Fibroblast of gingiva (primary cell): ENCODE measurements at regions not wholly inside any gene's neighbourhood (a gene's known extent, or its start where the extent isn't known, plus 50 kb on each side); places are given as distances from the start of the nearest gene placed in this dataset.

Experiments used
- DNase-seq: peaks from one replicate; pipeline ENCODE4 v3.0.0-alpha.2; 2011; ENCODE audit warnings: low read depth

- peak; percentile 21 for DNase-seq
These were observed 52.2 kb downstream of the FAT3 start for GRCh38 chr11:92276773-92277172.

GRCh38 chr11:92277871-92278270, 53.3 kb downstream of the FAT3 start:
- DNase-seq = no peak

GRCh38 chr11:92278791-92279433, 54.3 kb downstream of the FAT3 start:
- no peak for DNase-seq

GRCh38 chr11:92284107-92284506, 59.5 kb downstream of the FAT3 start:
- no peak for DNase-seq

GRCh38 chr11:92284558-92284957, 59.9 kb downstream of the FAT3 start:
- no peak for DNase-seq

- no peak for DNase-seq
These were observed 61.2 kb downstream of the FAT3 start for GRCh38 chr11:92285776-92286175.

- no peak for DNase-seq
These were observed 62.1 kb downstream of the FAT3 start for GRCh38 chr11:92286709-92287108.

GRCh38 chr11:92295175-92296137, 70.8 kb downstream of the FAT3 start:
- no peak for DNase-seq

GRCh38 chr11:92296138-92296515, 71.5 kb downstream of the FAT3 start:
- DNase-seq = no peak

- no peak for DNase-seq
These were observed 73.2 kb downstream of the FAT3 start for GRCh38 chr11:92297567-92298553.

GRCh38 chr11:92300876-92301275, 76.3 kb downstream of the FAT3 start:
- DNase-seq = no peak

- DNase-seq = no peak
These were observed 78.2 kb downstream of the FAT3 start for GRCh38 chr11:92302770-92303169.

GRCh38 chr11:92304271-92304670, 79.7 kb downstream of the FAT3 start:
- DNase-seq = no peak

GRCh38 chr11:92306966-92307510, 82.4 kb downstream of the FAT3 start:
- DNase-seq = no peak

- no peak for DNase-seq
These were observed 83.7 kb downstream of the FAT3 start for GRCh38 chr11:92308366-92308765.

- DNase-seq = no peak
These were observed 87.2 kb downstream of the FAT3 start for GRCh38 chr11:92311616-92312449.

- no peak for DNase-seq
These were observed 89.2 kb downstream of the FAT3 start for GRCh38 chr11:92313784-92314183.

GRCh38 chr11:92314499-92314898, 89.9 kb downstream of the FAT3 start:
- DNase-seq = peak; percentile 13

GRCh38 chr11:92316106-92316809, 91.6 kb downstream of the FAT3 start:
- DNase-seq = no peak

- no peak for DNase-seq
These were observed 92.6 kb downstream of the FAT3 start for GRCh38 chr11:92317222-92317621.
